Stimulated activated CD4-positive, alpha-beta T cell treated with anti-CD3 and anti-CD28 coated beads, Interleukin-15, amount 100 ng/mL, for 24 hours (primary cell): ENCODE measurements at regions not wholly inside any gene's neighbourhood (a gene's known extent, or its start where the extent isn't known, plus 50 kb on each side); places are given as distances from the start of the nearest gene placed in this dataset.
"Not testable (repeated sequence)": the region's sequence is repeated elsewhere in the genome, so short reads cannot be mapped to it uniquely, and the experiment has no call there.

ENCODE experiments used
- DNase-seq: peaks from one replicate; pipeline ENCODE4 v3.0.0-alpha.2; 2020

DNA sequence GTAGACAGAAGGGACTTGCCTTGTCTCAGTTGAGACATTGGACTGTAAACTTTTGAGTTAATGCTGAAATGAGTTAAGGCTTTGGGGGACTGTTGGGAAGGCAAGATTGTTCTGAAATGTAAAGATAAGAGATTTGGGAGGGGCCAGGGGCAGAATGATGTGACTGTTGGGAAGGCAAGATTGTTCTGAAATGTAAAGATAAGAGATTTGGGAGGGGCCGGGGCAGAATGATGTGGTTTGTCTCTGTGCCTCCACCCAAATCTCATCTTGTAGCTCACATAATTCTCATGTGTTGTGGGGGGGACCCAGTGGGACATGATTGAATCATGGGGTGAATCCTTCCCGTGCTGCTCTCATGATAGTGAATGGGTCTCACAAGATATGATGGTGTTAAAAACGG, 1217.1 kb downstream of the GALC start:
- not testable (repeated sequence) for DNase-seq

DNA sequence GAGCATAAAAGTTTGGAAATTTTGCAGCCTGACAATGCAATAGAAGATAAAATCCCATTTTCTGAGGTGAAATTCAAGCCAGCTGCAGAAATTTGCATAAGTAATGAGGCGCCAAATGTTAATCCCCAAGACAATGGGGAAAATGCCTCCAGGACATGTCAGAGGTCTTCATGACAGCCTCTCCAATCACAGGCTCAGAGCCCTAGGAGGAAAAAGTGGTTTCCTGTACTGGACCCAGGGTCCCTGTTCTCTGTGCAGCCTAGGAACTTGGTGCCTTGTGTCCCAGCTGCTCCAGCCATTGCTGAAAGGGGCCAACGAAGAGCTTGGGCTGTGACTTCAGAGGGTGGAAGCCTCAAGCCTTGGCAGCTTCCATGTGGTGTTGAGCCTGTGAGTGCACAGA, 1218.1 kb downstream of the GALC start:
- DNase-seq, result no peak

DNA sequence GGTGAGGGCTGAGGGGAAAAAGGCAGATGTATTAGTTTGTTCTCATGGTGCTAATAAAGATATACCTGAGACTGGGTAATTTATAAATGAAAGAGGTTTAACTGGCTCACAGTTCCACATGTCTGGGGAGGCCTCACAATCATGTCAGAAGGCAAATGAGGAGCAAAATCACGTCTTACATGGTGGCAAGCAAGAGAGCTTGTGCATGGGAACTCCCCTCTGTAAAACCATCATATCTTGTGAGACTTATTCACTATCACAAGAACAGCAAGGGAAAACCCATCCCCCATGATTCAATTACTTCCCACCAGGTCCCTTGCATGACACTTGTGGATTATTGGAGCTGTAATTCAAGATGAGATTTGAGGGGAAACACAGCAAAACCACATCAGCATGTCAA, 1220.9 kb downstream of the GALC start:
- no peak for DNase-seq

- no peak for DNase-seq
Observed at GRCh38 chr14:86770186-86770585, 1222.8 kb downstream of the GALC start.

DNA sequence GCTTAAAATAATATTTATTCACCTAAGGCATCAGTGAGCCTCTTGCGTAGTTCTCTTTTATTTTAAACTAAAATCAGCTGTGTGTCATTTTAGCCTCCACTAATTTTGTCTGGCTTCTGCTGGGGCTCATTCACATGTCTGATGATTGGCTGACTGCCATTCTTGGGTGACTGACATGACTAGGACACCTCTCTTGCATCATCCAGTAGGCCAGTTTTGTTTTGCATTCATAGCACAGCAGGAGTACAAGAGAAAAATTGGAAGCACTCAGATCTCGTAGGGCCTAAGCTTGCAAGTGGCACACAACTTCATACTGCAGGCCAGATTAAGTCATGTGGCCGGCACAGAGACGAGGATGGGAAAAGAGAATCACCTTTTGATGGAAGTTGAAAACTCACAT, 1226.5 kb downstream of the GALC start:
- DNase-seq, result no peak

- DNase-seq, result no peak
Observed at GRCh38 chr14:86761611-86762010, 1231.4 kb downstream of the GALC start.

GRCh38 chr14:86756521-86757190, 1226.7 kb downstream of the FLRT2 start:
- no peak for DNase-seq

GRCh38 chr14:86750488-86750887, 1220.5 kb downstream of the FLRT2 start:
- DNase-seq, result not testable (repeated sequence)

DNA sequence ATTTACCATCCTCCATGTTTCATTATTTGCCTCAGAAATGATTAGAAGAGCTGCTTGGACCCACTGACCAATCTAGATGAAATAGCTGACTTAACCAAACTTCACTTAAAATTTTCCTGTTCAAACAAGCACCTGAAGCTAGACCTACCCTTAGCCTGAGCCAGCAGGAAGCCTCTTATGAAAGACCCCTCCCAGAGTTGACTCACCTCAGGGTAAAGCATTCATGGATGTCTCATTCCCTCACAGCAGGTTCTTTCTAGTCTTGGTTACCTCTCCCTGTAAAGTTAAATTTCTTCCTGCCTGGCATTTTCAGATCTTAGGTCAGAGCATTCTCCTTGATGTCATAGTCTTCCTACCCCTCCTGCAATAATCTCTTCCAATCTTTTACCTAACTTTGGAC, 1209.8 kb downstream of the FLRT2 start:
- DNase-seq, result no peak

GRCh38 chr14:86731427-86731826, 1201.5 kb downstream of the FLRT2 start:
- DNase-seq, result not testable (repeated sequence)

GRCh38 chr14:86723254-86723624, 1193.3 kb downstream of the FLRT2 start:
- DNase-seq, result no peak

GRCh38 chr14:86722612-86723253, 1192.8 kb downstream of the FLRT2 start:
- DNase-seq, result no peak

- DNase-seq, result no peak
Observed at GRCh38 chr14:86714575-86714974, 1184.6 kb downstream of the FLRT2 start.

- DNase-seq, result no peak
Observed at GRCh38 chr14:86714153-86714552, 1184.2 kb downstream of the FLRT2 start.

- no peak for DNase-seq
Observed at GRCh38 chr14:86712727-86713126, 1182.8 kb downstream of the FLRT2 start.

DNA sequence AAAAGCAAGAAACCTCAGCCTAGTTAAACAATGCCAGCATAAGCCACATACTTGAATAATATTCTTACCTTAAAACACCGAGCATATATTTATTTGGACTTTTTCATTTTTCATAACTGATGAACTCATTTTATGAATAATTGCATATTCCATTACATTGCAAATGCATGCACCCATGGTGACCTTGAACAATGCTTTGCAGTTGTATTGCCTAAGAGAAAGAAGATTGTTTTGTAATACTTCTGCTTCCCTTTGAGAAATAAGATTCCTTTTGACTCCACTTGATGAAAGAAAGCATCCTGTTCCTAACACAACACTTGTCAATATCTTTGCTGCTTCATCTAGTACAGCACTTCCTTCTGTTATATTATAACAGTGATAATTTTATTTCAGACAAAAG, 1182.2 kb downstream of the FLRT2 start:
- DNase-seq, result no peak

- DNase-seq, result no peak
Observed at GRCh38 chr14:86708846-86709339, 1178.9 kb downstream of the FLRT2 start.

DNA sequence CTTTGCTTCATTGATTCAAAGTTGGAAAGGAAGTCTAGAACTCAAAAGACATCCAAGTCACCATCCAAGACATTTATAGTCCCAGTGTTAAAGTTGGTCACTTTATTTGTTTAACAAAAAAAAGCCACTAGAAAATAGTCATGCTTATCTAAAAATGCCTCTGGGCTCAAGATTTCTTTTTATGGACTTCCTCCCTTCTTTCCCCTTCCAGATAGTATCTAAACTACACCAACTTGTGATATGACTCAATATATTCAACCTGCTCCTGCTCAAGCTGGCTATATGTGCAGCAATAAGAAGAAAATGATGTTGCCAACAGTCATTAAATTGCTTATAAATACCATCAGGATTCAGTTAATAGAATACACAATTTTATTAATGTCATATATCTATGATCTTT, 1177.1 kb downstream of the FLRT2 start:
- DNase-seq, result no peak

GRCh38 chr14:86683561-86683960, 1153.6 kb downstream of the FLRT2 start:
- DNase-seq, result no peak

DNA sequence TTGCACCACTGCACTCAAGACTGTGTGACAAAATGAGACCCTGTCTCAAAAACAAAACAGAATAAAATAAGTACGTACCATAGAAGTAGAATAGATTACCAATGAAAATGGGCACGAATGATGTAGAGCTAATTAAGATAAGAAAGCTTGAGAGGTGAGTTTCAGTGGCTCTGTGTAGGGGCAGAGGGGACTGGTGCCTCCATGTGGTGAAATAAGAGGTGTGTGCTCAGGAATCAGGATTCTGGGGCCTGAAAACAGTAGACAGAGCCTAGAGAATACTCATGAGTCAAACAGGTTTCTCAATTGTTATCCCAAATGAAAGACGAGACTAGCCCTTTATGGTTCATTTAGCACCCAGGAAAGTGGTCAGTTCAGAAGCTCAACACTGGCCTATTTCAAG, 1145.1 kb downstream of the FLRT2 start:
- DNase-seq, result no peak

- no peak for DNase-seq
Observed at GRCh38 chr14:86673523-86673969, 1143.6 kb downstream of the FLRT2 start.

DNA sequence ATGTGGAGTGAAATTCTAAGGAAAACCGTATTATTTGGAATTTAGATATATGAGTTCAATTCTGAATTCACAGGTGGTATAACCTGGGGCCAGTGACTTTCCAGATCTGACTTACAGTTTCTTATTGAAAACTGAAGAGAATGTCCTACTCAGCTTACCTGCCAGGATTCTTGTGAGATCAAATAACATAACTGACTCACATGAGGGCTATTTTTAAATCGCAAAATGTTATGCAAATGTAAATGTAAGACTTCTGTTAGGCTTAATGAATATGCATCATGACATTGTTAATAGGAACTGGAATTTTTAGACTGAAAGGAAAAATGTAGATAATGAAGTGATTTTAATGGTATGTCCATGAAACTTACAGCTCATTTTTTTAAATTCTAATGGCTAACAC, 1142.1 kb downstream of the FLRT2 start:
- no peak for DNase-seq

- no peak for DNase-seq
Observed at GRCh38 chr14:86665975-86666374, 1136.0 kb downstream of the FLRT2 start.

- DNase-seq, result no peak
Observed at GRCh38 chr14:86662334-86662733, 1132.4 kb downstream of the FLRT2 start.
